ENCODE measurements at regions not wholly inside any gene's neighbourhood (a gene's known extent, or its start where the extent isn't known, plus 50 kb on each side); places are given as distances from the start of the nearest gene placed in this dataset.

DNA sequence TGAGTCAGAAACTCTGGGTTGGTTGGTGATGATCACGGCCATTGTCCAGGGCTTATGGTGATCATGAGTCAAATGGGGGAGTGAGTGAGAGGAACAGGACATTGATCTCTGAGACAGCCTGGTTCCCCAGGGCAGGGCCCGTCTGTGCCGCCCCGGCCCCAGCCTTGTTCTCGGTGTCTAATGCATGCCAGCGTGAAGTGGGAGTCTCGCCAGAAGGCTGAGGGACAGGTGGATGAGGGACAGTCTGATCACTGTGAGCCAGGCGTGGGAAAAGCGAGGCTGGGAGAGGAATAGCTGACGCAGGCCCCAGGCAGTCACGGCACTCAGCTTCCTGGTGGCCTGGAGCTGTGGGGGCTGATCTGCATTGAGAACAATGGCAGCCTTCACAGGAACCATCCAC, 208.3 kb upstream of the HDAC4 start:
- DNase-seq: peak; percentile 46

- no peak for DNase-seq
Observed at GRCh38 chr2:239608723-239609122, 207.9 kb upstream of the HDAC4 start.

DNA sequence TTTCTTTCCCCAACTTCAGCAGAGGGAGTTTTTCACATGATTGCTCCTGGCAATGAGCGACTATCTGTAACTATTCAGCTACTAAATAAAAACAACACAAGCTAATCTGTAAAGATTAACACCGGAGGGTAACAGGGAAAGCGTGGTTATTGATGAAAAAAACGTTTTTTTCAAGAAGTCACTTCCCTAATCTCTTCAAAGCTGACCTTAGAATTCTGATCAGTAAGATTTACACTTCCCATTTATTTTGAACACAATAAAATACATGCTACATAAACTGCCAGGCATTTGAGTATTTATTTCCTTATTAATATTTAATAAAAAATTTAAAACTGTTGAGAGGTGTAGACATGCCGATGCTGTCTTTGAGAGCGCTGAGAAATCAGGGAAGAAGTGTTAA, 207.4 kb upstream of the HDAC4 start:
- DNase-seq: no peak

- DNase-seq: no peak
Observed at GRCh38 chr2:239607517-239608191, 206.8 kb upstream of the HDAC4 start.

GRCh38 chr2:239606741-239607516, 206.1 kb upstream of the HDAC4 start:
- DNase-seq: no peak

- no peak for DNase-seq
Observed at GRCh38 chr2:239605976-239606375, 205.2 kb upstream of the HDAC4 start.

- no peak for DNase-seq
Observed at GRCh38 chr2:239605409-239605808, 204.6 kb upstream of the HDAC4 start.

DNA sequence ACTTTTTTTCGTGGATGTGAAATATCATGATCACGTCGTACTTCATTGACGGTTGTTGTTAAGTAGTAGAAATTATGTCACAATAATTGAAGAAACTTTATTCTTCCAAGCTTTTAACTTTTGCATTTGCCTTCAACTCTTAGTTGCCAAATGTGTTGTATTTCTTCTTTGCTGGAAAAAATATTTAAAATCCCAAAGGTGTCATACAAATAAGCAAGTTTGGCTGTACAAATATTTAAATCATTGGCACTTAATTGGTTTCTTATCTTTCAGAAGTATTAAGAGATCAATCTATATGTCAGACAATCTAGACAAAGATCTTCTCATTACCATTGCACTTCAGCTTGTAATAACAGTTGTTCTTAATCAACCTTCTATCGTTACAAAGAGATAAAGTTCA, 204.0 kb upstream of the HDAC4 start:
- DNase-seq: no peak

DNA sequence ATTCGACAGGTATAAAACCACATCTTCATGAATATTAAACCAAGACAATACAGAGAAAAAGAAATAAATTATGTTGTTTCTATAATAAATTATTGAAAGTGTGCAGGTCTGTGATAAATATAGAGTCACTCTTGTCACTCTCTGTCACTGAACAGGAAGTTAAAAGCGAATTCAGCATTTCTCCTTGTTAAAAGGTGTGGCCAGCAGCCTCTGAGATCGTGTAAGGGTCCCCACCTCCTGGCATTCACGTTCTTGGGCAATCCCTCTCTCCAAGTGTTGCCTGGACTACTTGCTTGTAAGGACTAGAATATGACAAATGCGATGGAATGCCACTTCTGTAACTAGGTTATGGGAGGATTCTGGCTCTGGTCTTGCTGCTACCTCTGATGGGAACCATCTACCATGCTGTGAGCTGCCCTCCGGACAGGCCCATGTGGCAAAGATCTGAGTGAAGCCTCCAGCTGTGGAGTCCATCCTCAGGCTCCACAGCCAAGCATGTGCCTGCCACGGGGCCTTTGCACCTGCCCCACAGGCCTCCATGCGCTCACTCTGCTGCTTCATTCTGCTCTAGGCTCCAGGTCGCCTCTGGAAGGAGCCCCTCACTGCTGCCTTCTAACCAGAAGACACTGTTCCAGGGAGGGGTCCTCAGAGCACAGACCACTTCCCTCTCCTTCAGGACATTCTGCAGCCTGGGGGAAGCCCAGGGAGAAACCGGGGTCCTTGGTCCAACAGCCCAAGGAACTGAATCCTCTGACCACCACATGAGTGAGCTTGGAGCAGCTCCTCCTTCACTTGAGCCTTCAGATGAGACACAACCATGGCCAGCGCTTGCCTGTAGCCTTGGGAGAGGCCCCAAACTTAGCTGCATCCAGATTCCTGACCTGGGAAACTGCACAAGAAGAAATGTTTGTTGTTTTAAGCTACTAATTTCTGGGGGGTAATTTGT, 202.9 kb upstream of the HDAC4 start:
- DNase-seq: no peak

DNA sequence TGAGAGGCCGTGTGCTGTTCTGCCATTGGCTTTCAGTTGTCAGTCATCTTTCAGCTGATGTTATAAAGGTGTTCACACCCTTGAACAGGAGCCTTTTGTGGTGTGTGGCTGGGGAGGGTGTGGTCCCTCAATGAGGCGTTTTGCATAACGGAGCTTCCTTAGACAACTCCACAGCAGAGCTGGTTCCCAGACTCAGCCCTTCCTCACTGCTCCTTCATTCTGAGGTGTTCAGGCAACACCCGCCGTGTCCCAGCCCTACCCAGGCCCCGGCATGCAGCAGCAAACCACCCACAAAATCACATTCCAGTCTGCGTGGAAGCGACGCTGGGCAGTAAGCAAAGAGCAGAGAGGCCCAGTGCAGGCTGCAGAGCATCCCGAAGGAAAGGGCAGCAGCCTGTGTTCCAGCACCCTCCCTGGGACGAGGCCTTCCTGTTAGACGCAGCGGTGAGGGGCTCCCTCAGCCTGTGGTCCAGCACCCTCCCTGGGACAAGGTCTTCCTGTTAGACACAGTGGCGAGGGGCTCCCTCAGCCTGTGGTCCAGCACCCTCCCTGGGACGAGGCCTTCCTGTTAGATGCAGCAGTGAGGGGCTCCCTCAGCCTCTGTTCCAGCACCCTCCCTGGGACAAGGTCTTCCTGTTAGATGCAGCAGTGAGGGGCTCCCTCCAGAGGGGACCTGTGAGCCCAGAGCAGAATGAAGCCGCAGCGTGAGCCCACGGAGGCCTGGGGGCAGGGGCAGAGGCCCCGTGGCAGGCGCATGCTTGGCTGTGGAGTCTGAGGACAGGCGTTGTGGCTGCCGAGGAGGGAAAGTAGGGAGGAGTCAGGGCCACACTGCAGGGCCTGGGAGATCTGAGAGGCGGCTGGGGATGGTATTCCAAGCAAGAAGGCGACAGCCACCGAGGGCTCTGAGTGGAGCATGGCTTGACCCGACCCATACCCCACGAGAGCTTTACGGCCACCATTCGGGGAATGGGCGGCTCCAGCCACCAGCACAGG, 201.8 kb upstream of the HDAC4 start:
- DNase-seq: no peak

GRCh38 chr2:239601880-239602279, 201.1 kb upstream of the HDAC4 start:
- no peak for DNase-seq

- no peak for DNase-seq
Observed at GRCh38 chr2:239601201-239601851, 200.5 kb upstream of the HDAC4 start.

GRCh38 chr2:239600650-239601049, 199.8 kb upstream of the HDAC4 start:
- DNase-seq: no peak

DNA sequence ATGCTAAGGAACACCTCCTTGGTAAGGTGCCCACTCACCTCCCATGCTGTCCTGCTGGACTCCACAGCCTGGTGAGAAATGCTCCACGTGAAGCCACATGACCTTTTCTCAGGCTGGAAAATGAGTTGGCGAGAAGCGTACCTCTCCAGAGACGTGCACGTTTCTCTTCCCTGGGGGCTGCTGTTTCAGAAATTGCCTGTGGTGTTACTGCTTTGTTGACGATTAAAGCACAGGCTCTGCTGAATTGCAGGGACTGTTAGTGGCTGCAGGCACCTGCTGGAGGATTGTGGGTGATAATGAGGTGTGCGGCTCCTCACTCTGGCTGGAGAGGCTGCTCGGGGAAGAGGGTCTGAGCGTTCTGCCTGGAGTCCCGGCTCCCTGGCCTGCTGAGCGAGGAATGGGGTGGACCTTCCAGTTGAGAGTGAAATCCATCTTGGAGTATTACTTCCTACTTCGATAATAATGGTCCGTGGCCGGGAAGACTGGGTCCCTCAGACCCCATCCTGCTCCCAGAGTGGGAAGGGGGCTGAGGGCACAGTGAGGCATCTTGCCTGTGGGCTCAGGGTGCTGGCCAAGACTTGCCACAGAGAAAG, 199.3 kb upstream of the HDAC4 start:
- no peak for DNase-seq

DNA sequence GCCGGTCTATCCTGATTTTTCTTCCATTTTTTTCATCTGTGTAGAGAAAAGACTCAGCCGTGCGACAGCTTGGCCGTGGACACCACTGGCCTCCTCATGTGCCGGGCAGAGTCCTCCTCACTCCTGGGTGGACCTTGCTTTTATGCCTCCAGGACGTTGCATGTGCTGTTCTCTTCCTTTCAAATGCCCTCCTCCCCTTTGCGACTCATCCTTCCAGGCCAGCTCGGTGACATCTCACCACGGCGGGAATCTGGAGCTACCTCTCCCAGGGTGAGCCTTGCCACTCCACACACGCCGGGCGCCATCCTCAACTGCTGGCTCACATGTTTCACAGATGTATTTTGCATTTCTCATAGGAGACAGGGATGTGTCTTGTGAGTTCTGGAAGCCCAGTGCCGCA, 198.5 kb upstream of the HDAC4 start:
- no peak for DNase-seq

DNA sequence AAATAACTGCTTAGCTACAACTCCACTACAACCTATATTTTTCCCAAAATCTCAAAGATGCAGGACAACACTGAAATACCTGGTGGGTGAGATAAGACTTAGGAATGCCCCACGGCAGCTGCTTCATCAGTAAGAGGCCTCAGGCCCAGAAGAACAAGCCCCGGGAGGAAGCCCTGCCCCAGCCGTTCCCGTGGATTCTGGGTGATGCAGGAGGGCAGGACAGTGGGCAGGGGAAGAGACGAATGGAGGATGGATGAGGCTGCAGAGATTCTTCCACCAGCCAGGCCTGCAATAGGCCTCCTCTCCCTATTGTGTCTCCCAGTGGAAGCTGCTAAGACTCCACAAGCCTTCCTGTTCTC, 197.9 kb upstream of the HDAC4 start:
- no peak for DNase-seq

GRCh38 chr2:239598011-239598731, 197.4 kb upstream of the HDAC4 start:
- no peak for DNase-seq

DNA sequence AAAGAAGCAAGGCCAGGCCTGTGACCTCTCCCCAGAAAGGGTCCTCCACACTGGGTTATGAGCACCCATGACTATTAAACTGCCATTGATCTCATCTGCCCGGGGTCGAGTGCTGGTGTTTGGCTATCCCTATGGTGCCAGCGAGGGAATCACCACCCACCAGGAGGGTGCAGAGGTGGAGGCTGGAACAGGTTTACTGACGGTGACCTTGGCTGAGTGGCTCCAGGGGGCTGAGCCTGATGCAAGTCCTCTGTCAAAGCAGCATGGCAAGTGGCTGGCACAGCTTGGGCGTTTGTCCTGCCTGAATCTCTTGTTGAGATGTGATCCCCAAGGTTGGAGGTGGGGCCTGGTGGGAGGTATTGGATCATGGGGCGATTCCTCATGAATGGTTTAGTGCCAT, 196.4 kb upstream of the HDAC4 start:
- no peak for DNase-seq

- DNase-seq: no peak
Observed at GRCh38 chr2:239596792-239597191, 196.0 kb upstream of the HDAC4 start.

DNA sequence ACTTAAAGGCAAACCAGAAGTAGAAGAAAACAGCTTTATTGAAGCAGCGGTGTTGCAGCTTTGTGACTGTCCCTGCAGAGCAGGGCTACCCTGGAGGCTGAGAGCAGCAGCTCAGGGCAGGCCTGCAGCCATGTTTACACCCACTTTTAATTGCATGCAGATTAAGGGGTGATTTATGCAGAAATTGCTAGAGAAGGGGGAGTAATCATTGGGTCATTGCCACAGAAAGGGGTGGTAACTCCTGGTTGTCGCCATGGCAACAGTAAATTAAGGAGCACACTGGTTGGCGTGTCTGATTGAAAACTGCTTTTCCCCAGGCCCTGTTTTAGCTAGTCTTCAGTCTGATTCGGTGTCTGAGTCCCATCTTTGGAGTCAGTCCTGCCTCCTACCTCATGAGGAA, 195.4 kb upstream of the HDAC4 start:
- no peak for DNase-seq

DNA sequence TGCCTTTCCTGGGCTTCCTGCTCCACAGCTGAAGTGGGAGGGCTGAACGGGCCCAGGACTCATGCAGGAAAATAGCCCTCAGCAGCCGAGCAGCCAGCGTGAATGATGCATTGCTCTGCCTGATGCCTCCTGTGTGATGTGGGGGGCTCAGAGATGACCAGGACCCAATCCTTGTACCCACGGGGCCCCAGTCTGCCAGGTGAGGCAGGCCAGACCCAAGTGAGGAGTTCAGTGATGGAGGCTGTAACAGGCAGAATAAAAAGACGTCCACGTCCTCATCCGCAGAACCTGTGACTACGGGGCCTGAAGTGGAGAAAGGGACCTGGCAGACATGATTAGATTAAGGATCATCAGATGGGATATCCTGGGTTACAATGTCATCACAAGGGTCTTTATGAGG, 194.9 kb upstream of the HDAC4 start:
- DNase-seq: no peak

Data from femur (tissue), 1 donor.